ENCODE measurements at regions not wholly inside any gene's neighbourhood (a gene's known extent, or its start where the extent isn't known, plus 50 kb on each side); places are given as distances from the start of the nearest gene placed in this dataset.

DNA sequence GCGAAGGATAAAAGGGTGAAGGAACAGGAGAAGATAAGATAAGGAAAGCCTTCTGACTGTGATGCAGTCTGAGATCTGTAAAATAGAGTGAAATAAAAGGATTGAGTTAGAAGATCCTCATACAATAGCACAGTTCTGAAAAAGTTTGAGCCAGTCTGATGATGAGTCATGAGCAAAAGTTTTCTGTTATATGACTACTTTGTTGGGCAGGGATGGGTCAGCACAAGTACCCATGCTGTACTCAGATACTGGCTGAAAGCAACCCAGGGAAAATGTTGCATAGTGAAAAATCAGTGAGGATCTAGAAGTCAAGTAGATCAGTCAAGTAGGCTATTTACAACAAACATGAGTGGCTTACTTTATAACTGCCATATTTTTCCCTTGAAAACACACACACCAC is 253.5 kb downstream of the PCDH10 start:
- TF ChIP-seq, protein P1, sequence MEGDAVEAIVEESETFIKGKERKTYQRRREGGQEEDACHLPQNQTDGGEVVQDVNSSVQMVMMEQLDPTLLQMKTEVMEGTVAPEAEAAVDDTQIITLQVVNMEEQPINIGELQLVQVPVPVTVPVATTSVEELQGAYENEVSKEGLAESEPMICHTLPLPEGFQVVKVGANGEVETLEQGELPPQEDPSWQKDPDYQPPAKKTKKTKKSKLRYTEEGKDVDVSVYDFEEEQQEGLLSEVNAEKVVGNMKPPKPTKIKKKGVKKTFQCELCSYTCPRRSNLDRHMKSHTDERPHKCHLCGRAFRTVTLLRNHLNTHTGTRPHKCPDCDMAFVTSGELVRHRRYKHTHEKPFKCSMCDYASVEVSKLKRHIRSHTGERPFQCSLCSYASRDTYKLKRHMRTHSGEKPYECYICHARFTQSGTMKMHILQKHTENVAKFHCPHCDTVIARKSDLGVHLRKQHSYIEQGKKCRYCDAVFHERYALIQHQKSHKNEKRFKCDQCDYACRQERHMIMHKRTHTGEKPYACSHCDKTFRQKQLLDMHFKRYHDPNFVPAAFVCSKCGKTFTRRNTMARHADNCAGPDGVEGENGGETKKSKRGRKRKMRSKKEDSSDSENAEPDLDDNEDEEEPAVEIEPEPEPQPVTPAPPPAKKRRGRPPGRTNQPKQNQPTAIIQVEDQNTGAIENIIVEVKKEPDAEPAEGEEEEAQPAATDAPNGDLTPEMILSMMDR (IDR thresholded peaks at IDR 0.05): no peak
- TF ChIP-seq, protein P2, sequence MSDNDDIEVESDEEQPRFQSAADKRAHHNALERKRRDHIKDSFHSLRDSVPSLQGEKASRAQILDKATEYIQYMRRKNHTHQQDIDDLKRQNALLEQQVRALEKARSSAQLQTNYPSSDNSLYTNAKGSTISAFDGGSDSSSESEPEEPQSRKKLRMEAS (CRISPR knock-in tag; IDR thresholded peaks at IDR 0.05): no peak
- TF ChIP-seq TEAD4 (CRISPR knock-in tag; IDR thresholded peaks at IDR 0.05) (no peak), NFYB (CRISPR knock-in tag; conservative IDR thresholded peaks at IDR 0.05; ENCODE audit: low read depth) (no peak), ZBTB21 (CRISPR knock-in tag; IDR thresholded peaks at IDR 0.05; ENCODE audit: borderline replicate concordance) (no peak)
- TF ChIP-seq, protein P3, sequence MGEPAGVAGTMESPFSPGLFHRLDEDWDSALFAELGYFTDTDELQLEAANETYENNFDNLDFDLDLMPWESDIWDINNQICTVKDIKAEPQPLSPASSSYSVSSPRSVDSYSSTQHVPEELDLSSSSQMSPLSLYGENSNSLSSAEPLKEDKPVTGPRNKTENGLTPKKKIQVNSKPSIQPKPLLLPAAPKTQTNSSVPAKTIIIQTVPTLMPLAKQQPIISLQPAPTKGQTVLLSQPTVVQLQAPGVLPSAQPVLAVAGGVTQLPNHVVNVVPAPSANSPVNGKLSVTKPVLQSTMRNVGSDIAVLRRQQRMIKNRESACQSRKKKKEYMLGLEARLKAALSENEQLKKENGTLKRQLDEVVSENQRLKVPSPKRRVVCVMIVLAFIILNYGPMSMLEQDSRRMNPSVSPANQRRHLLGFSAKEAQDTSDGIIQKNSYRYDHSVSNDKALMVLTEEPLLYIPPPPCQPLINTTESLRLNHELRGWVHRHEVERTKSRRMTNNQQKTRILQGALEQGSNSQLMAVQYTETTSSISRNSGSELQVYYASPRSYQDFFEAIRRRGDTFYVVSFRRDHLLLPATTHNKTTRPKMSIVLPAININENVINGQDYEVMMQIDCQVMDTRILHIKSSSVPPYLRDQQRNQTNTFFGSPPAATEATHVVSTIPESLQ (CRISPR knock-in tag; IDR thresholded peaks at IDR 0.05): no peak

Measured in WTC11 (cell line).